ENCODE measurements at regions not wholly inside any gene's neighbourhood (a gene's known extent, or its start where the extent isn't known, plus 50 kb on each side); places are given as distances from the start of the nearest gene placed in this dataset.

GRCh38 chr12:24306001-24306400, 356.5 kb upstream of the SOX5 start:
- TF ChIP-seq REST (IDR thresholded peaks at IDR 0.05; ENCODE audit: low read depth) (no peak), EP300 (IDR thresholded peaks at IDR 0.05; ENCODE audit: borderline replicate concordance) (no peak), FOXM1 (IDR thresholded peaks at IDR 0.05; ENCODE audit: borderline replicate concordance, low read depth) (no peak), CEBPB (IDR thresholded peaks at IDR 0.05) (no peak), TAF1 (IDR thresholded peaks at IDR 0.05; ENCODE audit: low read depth) (no peak), MAX (IDR thresholded peaks at IDR 0.05) (no peak), YY1 (IDR thresholded peaks at IDR 0.05; ENCODE audit: low read depth) (no peak), RAD21 (IDR thresholded peaks at IDR 0.05; ENCODE audit: low read depth) (no peak), CREB1 (IDR thresholded peaks at IDR 0.05; ENCODE audit: low read depth) (no peak), EGR1 (IDR thresholded peaks at IDR 0.05) (no peak), TEAD4 (IDR thresholded peaks at IDR 0.05) (no peak), USF1 (IDR thresholded peaks at IDR 0.05) (no peak), ZBTB7A (IDR thresholded peaks at IDR 0.05; ENCODE audit: low read depth) (no peak)

Measured in Ishikawa (cell line).